ENCODE measurements at regions not wholly inside any gene's neighbourhood (a gene's known extent, or its start where the extent isn't known, plus 50 kb on each side); places are given as distances from the start of the nearest gene placed in this dataset.

- TF ChIP-seq ZNF331 (CRISPR knock-in tag; IDR thresholded peaks at IDR 0.05; ENCODE audit: low read depth) (no peak), ZNF114 (CRISPR knock-in tag; IDR thresholded peaks at IDR 0.05) (no peak), EZH2phosphoT487 (IDR thresholded peaks at IDR 0.05; ENCODE audit: unreplicated experiment) (no peak), ZNF462 (CRISPR knock-in tag; IDR thresholded peaks at IDR 0.05) (no peak)
These were observed 1300.4 kb upstream of the CHAC2 start (continued) for GRCh38 chr2:52467189-52467588.

- no peak overlapping the region for H3K27ac Mint-ChIP-seq
- Histone ChIP-seq H3K9me2 (ENCODE audit: insufficient read depth) (no peaks in the 10 kb centered on the region), H3F3A (replicated peaks; ENCODE audit: low read depth) (no peaks in the 10 kb centered on the region), H3K36me3 (ENCODE audit: insufficient read depth) (no peaks in the 10 kb centered on the region), H3K27ac (ENCODE audit: low read depth) (no peak overlapping the region), H3K4me3 (no peak overlapping the region), H2AFZ (no peak overlapping the region), H3K79me2 (replicated peaks; ENCODE audit: insufficient read depth) (no peaks in the 10 kb centered on the region), H3K4me1 (ENCODE audit: insufficient read depth) (0 out of 2 replicates have a peak, but pooled peaks cover 6% of the 10 kb centered on the region), H3K27me3 (ENCODE audit: insufficient read depth) (no peaks in the 10 kb centered on the region), H3K4me2 (no peak overlapping the region), H4K20me1 (replicated peaks; ENCODE audit: insufficient read depth) (no peaks in the 10 kb centered on the region)
- H3K27me3 Mint-ChIP-seq (ENCODE audit: insufficient read depth, low read depth, poor library complexity), result peaks cover 2% of the 10 kb centered on the region
- ATAC-seq, result no peak
- no peak for DNase-seq (ENCODE audit: low spot score)
- H3K36me3 Mint-ChIP-seq (ENCODE audit: low read depth), result peaks cover 6% of the 10 kb centered on the region; the same call in 2 of the 3 replicates
- H3K9me3 Mint-ChIP-seq, result peaks cover 6% of the 10 kb centered on the region; the same call in 2 of the 3 replicates
- H3K4me3 Mint-ChIP-seq, result no peak overlapping the region
- H3K4me1 Mint-ChIP-seq, result peaks cover 25% of the 10 kb centered on the region
- TF ChIP-seq ETS1 (IDR thresholded peaks at IDR 0.05) (no peak), ZNF462 (CRISPR knock-in tag; IDR thresholded peaks at IDR 0.05) (no peak), CREB1 (CRISPR knock-in tag; IDR thresholded peaks at IDR 0.05; ENCODE audit: low read depth) (no peak), NANOG (IDR thresholded peaks at IDR 0.05; ENCODE audit: borderline replicate concordance) (no peak), ZNF114 (CRISPR knock-in tag; IDR thresholded peaks at IDR 0.05) (no peak), POLR2AphosphoS5 (IDR thresholded peaks at IDR 0.05; ENCODE audit: low read depth) (no peak), ZNF331 (CRISPR knock-in tag; IDR thresholded peaks at IDR 0.05; ENCODE audit: low read depth) (no peak)
These were observed 1302.3 kb upstream of the CHAC2 start for GRCh38 chr2:52465287-52465686.

All from GM23338 (cell line).